Activated CD4-positive, alpha-beta T cell treated with anti-CD3 and anti-CD28 coated beads for 48 hours (primary cell): ENCODE measurements at regions not wholly inside any gene's neighbourhood (a gene's known extent, or its start where the extent isn't known, plus 50 kb on each side); places are given as distances from the start of the nearest gene placed in this dataset.

ENCODE experiments used
- DNase-seq: peaks from one replicate; pipeline ENCODE4 v3.0.0-alpha.2; 2020

DNA sequence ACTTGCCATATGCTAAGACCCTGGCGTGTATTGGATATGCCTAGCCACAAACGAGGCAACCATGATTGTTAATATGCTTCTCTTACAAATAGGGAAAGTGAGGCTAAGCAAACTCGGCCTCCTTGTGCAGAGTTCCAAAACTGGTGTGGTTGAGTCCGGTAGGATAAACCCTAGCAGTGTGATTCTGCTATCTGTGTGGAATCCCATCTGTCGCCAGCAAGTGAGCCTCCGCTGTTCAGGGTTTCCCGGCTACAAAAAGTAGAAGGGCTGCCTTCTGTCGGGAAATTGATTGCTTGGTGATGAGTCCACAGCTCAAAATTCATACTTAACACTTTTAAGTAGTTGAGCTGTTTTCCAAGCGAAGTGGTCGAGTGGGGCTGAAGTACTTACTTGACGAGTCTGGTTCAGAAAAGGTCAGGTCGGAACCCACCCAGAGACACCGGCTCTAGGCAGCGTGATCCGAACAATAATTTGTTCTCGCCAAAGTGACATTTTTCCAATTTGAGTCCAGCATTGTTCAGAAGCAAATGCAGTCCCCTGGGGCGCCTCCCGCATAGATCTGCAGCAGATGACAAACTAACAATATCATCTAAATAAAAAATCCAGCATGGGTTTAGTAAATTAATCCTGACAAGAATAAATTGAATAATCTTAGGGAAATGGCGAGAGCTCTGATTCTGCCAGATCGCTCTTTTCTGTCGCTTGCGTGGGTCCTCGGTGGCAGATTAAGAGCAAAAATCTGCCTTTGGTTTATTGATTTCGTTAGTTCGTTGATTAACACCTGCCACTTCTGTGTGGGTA is 686.7 kb upstream of the RBFOX1 start:
- DNase-seq: no peak

DNA sequence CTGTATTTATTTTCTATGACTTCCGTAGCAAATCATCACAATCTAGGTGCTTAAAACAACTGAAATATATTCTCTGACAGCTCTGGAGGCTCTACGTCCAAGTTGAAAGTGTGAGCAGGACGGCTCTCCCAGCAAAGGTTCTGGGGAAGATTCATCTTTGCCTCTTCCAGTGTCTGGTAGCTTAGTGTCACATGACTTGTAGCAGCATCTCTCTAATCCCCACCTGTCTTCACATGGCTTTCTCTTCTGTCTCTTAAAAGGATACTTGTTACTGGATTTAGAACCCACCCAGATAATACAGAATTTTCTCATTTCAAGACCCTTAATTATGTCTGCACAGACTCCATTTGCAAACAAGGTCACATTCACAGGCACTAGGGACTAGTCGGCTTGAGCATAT is 687.7 kb upstream of the RBFOX1 start:
- DNase-seq: no peak

DNA sequence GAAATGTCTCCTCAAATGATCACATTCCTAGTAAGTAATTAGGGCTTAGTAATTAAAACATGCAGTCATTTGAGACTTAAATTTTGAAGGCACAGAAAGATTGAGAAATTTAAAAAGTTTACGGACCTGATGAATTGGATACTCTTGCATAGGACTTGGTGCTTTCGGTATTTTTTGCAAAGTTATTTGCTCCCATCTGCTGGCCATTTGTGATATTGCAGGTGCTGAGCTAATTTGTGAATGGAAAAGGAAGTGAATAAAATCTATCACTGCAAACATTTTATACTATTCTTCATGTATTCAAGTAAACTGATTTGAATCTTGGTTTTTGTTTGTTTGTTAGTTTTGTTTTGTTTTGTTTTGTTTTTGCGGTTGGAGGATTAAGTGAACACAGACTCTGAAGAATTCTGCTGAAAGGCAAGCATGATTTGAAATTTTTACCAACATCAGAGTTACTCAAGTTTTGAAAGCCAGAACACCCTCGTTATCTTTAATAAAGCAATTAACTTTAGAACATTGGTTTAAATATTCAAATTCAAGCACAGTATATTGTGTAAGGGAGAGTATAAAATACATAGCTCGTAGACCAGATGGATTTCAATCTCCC is 689.5 kb upstream of the RBFOX1 start:
- DNase-seq: peak; percentile 61

DNA sequence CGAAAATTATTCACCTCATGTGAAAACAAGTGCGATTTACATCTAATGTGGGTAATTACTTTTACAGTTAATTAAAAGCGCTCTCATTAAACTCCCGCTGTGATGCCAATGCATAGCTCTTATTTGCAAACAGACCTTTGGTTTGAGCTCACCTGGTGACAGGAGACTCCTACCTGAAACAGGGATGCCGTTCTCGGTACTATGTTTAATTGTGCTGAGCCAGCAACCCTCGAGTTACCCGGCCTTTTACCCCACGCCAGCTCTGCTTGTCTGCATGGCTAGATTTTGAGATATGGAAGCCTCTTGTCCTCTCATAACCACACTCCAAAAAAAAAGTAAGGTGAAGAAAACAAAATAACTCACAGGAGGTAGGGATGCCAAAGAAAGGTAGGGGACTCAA is 690.4 kb upstream of the RBFOX1 start:
- no peak for DNase-seq

DNA sequence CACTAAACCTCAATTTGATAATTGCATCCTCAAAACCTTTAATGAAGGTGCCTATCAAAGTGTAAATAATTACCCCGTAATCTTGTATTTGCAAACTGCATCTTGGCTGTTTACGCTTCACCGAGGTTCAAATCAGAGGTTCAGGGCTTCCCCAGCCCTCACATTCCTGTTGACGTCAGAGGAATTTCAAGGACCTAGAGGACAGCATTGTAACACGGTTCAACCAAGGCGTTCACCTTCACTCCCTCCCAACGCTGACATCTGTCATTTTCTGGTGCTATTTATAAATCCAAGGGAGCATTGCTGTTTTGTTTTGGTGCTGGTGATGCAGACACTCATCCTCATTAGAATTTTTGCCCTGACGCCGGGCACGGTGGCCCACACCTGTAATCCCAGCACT is 691.6 kb upstream of the RBFOX1 start:
- DNase-seq: no peak

DNA sequence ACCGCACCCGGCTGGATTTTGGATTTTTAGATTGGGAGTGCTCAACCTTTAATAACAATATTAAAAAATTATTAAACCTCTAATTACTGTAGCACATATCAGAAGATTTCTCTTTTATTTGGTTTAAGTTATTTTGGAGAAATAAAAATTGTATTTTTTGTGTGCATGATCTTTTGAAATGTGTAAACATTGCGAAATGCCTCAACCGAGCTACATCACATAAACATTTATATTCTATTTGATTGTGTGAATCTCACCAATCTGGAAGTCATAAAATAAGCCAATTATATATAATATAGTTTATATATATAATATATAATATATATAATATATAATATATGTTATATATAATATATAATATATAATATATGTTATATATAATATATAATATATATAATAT is 696.2 kb upstream of the RBFOX1 start:
- no peak for DNase-seq

DNA sequence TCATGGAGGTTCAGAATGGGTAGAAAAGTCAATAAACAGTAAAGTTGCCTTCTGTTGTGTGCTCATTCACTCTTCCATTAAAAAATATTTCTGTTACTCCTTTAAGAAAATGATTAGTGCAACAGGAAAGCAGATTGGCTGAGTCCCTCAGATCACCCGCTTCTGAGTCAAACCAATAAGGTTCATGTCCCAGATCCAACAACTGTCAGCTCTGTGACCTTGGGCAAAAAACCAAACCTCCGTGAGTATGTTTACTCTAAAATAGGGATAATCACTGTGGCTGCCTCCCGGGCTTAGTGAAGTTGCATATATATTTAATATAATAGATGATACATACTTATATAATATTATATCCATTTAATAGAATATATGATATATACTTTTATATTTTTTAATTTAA is 698.5 kb upstream of the RBFOX1 start:
- DNase-seq: no peak

DNA sequence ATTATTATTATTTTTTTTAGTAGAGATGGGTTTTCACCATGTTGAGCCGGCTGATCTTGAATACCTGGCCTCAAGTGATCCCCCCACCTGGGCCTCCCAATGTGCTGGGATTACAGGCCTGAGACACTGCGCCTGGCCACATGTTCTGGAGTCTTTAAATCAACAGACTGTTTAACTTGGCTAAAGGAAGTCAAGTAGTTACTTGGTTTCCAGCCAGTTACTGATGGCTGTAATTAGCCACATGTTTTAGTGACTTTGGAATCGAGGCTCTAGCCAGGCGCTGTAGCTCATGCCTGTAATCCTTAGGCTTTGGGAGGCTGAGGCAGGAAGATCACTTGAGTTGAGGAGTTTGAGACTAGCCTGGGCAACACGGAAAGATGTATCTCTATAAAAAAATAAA is 699.2 kb upstream of the RBFOX1 start:
- no peak for DNase-seq

DNA sequence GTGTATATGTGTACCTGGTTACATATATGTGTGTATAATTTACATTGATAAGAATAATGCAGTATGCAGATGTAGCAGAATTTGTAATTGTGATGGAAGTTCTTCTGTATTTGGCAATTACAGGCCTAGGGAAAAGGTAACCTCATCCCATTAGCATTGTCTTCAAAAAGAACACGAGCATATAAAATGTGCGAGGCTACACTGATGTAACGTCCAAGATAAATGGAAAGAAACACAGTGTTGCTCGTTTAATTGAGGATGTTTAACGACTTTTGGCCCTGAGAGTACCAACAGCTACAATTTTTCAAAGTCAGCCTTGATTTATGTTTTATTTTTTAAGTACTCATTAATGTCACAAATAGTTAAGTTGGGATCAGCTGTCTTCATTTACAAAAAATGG is 703.5 kb upstream of the RBFOX1 start:
- no peak for DNase-seq

DNA sequence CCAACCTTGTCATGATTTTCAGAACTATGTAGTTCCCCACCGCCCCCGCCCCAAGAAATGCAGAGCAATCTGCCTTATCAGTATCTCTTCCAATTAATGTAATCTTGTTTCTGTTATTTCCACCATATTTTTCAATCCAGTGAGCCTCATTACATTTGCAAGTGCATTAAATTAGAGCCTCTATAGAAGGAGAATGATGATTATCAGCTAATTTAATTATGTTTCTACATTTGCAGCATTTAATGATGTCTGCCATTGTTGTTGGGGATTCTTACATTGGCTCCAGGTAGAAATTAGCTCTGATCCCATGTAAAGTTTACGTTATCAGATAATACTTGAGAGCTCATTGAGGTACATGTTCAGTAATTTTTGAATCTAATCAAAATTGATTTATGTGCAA is 707.0 kb upstream of the RBFOX1 start:
- DNase-seq: no peak

DNA sequence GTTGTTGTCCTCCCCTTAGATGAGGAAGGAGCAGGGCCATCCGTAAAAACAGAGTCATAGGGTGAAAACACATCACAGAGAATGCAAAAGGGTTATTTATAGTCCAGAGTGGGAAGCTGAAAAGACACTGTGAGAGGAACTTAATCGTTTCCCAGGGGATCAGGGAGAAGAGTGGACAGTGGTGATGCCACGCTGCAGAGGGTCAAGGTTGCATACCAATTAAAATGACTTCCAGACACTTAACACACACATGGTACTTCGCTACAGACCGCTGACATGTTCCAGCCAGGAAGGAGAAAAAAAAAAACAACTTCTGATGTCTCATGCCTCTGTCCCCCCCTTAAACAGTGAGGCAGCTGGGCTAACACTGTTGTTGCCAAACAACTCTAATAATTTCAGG is 713.8 kb upstream of the RBFOX1 start:
- DNase-seq: no peak

DNA sequence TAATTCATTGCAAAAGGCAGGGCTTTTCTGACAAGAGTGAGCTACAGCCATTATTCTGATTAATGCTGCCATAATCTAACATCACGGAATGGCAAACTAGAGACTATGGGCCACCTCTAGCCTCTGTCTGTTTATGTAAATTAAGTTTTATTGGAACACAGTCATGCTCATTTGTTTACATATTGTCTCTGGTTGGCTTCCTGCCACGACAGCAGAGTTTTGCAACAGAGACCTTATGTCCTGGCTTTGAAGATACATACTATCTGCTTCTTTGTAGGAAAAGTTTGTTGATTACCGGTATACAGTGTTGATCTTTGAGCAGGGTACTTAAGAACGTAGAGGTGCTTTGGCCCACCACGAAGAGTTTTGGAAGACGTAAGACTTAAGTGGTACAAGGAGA is 715.9 kb upstream of the RBFOX1 start:
- DNase-seq: no peak

DNA sequence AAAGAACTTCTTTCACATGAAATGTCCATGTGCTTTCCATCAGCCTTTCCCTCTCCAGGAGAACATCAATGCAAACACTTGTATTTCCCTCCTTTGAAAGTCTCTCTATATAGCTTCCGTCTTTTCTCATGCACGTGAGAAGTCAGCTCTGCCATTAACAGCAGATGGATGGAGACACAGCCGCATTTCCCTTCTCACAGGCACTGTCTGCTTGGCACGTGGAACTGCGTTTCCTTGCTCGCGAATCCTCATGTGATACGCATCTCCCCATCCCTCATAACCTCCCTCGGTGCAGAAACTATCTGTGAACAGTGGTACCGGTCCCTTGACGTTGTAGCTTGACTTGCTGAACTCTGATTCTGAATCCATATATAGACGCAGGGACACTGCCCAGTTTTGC is 717.0 kb upstream of the RBFOX1 start:
- no peak for DNase-seq

DNA sequence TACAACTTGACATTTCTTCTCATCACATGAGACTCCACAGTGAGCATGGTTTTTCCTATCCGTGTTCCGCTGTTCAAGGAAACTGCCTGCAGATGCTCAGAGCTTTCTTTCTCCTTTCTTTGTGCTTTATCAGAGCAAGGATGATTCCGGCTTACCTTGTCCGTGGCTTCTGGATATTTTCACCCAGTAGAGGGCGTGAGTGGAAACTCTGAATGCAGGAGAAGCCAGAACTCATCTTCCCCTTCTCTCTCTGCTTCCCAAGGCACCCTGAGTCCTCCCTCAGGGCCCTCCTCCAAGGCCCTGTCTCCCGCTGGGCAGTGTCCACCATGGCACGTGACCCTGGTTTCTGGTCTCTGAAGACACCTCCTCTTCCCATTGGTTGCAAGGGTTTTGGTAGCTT is 721.1 kb upstream of the RBFOX1 start:
- no peak for DNase-seq

DNA sequence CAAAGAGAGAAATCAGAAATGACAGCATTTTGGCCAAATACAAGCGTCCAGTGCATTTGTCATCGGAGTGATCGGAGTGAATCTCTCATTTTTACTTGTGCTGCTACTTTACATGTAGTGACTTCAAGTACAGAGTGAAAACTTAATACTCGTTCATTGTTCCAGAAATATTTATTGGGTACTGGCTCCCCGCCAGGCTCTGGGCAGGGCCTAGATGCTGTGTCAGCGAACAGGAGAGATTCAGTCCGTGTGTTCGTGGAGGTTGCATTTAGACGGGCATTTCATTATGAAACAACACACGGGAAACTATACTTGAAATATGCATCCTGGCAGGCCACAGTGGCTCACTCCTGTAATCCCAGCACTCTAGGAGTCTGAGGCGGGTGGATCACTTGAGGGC is 727.2 kb upstream of the RBFOX1 start:
- no peak for DNase-seq

DNA sequence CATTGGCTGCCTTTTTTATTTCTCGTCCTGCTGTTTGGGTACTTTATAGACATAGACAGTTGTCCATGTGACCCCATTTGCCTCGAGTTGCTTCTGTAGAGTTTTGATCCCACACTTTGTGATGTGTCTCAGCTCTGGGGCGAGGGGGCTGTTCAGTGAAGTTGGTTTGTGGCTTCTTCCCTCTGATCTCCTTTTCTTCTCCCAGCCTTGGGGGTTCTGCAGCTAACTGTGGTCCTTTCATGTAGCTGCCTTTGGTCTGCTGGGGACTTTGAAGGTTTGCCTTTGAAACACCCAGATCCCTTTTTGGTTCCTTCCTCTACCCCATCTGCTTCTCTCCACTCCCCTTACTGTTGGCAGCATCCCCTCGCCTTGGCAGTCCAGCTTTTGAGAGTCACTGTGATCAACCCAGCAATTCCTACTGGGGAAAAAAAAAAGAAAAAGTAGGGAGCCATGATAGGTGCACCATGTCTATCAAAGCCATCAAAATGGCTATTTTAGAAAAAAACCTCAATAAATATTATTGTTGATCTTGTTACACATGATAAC is 728.8 kb upstream of the RBFOX1 start:
- no peak for DNase-seq

DNA sequence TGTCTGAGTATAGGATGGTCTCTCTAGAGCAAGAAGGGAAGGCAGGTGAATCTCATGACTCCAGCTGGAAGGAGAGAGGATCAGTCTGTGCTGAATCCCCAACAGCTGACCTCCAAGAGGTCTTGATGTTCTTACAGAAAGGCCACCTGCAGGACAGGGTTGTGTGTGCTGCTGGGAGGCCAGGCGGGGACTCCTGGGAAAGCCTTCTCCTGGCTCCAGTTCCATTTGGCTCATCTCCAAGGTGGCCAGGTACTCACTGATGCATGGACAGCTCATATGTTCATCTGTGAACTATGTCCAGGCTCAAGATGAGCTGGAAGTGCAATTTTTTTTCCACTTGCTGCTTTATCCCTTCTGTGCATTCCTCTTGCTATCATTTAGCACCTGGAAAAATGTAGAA is 730.2 kb upstream of the RBFOX1 start:
- DNase-seq: no peak

DNA sequence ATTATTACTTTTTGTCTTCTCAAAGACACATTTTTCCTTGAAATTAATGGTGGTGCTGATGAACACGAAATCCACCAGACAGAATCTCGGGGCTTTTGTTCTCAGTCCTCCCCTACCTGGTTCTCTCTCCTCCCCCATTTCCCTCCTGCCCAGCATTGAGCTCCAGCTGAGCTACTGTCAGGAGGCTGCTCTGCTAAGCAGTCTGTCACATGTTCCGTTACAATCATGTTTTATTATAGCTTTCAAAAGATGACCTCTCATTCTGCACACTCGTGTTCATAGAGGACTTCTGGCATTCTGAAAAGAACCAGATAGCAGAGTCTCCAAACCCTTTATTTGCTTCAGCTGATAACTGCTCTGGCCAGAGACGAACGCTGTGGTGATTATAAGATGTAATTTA is 732.5 kb upstream of the RBFOX1 start:
- no peak for DNase-seq

DNA sequence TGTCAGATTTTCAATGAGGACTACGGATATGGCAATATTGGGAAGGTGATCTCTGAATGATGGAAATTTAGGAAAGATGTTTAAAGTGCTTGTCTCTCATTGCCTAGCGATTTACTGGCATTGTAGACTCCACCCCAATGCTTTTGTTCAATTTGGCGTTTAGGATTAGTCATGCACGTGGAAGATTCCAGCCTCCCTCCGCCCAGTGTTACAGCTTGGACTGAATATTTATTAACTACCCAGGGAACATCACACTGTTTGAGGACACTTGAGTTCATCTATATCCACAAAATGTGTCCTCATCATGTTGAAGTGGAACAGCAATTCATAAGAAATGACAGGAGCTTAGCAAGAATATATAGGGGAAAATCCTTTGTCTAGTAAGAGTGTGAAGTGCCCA is 738.8 kb upstream of the RBFOX1 start:
- DNase-seq: no peak

DNA sequence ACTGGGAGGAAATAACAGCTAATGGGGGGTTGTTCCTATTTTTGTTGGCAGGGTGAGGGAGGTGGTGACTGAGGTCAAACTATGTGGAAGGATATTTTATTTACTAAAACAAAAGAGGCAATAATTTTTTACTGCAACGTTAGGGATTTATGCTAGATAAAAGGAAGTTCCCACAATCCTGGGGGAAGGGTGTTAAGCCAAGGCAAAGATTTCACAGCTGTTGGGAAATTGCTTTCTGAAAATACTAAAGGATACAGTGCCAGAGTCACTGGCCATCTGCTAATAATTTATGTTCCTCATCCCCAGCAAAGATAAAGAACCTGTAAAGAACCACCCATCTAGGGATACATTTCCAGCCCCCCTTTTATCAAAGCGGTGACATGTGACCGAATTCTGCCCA is 756.0 kb upstream of the RBFOX1 start:
- no peak for DNase-seq

DNA sequence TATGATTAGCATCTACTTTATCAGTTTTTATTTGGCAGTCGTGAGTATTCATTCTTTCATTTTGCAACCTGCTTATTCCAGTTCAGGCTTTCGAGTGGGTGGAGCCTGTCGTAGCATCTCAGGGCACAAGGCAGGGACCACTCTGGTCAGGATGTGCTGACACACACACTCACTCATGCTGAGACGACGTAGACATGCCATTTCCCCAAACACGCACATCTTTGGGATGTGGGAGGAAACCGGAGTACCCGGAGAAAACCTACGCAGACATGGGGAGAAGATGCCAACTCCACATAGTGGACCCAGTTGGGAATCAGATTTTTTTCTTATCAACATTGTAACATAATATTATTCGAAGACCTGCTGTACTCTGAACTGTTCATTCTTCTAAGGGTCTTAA is 756.5 kb upstream of the RBFOX1 start:
- no peak for DNase-seq

DNA sequence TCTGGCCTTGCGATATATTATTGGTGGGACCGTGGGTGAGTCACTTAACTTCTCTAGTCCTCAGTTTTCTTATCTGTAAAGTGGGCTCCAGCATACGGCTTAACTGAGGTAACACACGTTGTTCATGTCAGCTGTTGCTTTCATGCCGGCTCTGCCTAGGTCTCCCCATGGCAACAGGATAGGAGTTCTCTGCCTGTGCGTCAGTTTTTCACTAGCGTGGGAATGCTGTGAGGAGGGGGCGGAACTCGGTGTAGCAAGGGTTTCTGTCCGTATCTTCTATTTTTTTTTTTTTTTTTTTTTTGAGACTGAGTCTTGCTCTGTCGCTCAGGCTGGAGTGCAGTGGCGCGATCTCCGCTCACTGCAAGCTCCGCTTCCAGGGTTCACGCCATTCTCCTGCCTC is 758.5 kb upstream of the RBFOX1 start:
- DNase-seq: no peak

DNA sequence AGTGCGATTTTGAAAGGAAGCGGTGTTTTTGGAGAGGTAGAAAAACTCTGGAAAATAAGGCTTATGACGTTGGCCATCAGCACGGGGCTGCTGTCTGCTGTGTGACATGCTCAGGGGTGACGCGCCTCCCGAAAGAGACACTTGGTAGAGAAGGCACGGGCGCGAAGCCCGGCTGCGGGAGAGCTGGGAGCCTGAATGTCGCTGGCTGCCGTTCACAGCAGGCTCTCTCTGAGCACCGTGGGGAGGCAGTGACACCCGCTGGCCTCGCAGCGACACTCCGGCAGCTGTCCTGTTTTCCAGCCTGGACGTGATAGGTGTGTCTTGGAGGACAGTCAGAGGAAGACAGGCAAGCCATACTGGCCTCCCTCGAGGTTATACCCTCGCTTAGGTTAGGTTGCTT is 759.1 kb upstream of the RBFOX1 start:
- DNase-seq: no peak

DNA sequence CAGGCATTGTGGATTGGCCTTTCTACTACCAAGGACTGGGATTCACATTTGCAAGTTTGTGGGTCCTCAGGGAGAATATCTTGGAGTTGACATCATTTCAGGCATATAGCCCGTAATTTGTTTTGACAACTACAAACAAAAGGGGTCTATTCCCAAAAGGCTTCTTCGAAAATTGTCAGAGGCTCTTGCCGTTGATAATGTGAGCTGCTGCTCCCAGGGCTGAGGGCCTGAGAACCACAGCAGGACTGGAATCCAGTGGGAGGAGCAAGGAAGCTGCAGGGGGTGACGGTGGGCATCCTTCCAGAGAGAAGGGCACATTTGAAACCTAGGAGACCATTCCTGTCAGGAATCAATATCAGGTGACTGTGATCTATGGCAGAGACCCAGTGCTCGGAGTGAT is 761.6 kb upstream of the RBFOX1 start:
- DNase-seq: no peak

DNA sequence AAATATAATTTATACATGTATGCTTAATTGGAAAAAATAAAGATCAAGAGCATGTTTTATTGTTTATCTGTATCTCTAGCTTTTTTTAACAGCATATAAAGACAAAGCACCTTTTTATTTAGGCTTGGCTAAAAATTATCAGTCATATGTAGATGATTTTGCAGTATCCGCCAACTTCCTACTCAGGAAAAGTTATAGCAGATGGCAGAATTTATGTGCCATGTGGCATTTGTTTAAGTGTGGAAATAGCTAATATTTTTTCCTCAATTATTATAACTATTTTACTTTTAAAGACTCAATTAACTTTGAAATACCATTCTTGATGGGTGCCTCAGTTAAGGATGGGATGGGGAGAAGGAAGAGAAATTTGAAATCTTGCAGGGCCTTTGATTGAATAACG is 762.1 kb upstream of the RBFOX1 start:
- no peak for DNase-seq
